ENCODE measurements at regions not wholly inside any gene's neighbourhood (a gene's known extent, or its start where the extent isn't known, plus 50 kb on each side); places are given as distances from the start of the nearest gene placed in this dataset.

- TF ChIP-seq CTCF (IDR thresholded peaks at IDR 0.05; ENCODE audit: insufficient read depth, low read depth, low read length) (no peak), EZH2 (IDR thresholded peaks at IDR 0.05; ENCODE audit: insufficient read depth, low read length) (no peak)
Measured at GRCh38 chr3:71936681-71937080, 151.7 kb upstream of the PROK2 start.

All from astrocyte (in vitro differentiated cells and primary cell).